NCI-H748 treated with DMSO at 0.1 percent for 48 hours (cell line): ENCODE measurements at regions not wholly inside any gene's neighbourhood (a gene's known extent, or its start where the extent isn't known, plus 50 kb on each side); places are given as distances from the start of the nearest gene placed in this dataset.
A peak's percentile ranks its signal among the peaks of the same experiment; 100 is the strongest.

Experiments
- DNase-seq: peaks from one replicate; lab custom pipeline; 2025; lab: John Stamatoyannopoulos, UW

DNA sequence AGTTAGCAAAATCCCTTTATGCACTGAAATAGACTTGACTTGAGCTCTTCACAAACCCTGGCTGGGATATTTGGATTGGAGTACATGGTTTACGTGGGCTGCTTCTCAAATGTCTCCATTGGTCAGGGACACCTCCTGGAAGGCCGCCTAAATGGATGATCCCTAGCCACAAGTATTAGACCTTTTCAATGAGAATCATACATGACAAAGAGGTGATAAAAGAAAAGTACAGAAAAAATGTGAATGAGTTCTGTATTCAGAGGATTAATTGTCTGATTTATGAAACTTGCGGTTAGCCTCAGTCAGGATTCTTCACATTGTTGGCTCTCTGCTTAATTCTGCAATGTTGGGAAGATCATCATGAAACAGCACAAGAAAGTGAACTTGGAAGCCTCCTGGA lies 752.8 kb upstream of the ADAMTS16 start:
- DNase-seq: no peak

DNA sequence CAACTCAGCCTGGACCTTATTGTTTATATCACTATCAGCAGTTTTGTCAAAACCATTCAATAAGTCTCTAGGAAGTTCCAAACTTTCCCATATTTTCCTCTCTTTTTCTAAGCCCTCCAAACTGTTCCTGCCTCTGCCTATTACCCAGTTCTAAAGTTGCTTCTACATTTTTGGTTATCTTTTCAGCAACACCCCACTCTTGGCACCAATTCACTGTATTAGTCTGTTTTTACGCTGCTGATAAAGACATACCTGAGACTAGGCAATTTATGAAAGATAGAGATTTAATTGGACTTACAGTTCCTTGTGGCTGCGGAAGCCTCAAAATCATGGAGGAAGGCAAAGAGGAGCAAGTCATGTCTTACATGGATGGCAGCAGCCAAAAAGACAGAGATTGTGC lies 744.4 kb upstream of the ADAMTS16 start:
- DNase-seq: no peak

DNA sequence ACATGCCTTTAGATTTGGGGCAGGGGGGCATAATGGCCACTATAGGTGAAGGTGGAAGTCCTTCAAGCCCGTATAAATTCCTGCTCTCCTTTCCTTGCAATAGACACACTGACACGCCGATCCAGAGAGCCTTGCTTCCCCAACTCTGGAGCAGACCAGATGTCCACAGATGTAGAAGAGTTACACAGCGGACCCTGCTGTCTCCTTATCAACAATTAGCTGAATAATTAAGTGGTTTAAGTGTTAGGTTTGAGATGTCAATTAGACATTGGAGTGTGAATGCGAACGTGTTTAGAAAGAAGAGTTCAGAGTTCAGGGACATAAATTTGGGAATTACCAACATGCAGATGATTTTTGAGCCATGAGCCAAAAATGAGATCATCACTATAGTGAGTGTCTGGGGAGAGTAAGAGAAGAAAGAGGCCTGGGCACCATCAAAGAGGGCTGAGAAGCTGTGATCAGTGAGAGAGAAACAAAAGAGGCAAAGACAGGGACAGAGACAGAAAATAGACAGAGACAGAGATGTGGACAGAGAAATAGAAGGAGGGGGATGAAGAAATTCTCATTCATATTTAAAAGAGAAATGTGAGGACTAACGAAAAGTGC lies 734.4 kb upstream of the ADAMTS16 start:
- no peak for DNase-seq

DNA sequence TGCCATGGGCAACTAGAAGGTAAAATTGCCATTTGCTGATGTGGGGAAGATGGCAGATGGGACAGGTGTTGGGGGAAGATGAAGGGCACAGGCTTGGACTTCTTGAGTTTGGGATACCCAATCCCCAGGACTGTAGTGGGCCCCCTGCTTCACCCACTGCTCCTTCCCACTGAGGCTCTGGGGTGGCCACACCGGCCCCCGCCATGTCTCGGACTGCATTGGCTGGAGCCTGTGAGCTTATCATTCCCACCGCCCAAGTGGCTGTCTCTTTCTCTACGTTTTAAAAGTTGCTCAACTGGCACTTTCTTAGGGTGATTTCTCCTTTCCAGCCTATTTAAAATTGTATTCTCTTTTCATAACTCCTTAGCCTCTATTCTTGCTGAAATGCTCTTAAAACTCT lies 730.0 kb upstream of the ADAMTS16 start:
- DNase-seq: no peak

DNA sequence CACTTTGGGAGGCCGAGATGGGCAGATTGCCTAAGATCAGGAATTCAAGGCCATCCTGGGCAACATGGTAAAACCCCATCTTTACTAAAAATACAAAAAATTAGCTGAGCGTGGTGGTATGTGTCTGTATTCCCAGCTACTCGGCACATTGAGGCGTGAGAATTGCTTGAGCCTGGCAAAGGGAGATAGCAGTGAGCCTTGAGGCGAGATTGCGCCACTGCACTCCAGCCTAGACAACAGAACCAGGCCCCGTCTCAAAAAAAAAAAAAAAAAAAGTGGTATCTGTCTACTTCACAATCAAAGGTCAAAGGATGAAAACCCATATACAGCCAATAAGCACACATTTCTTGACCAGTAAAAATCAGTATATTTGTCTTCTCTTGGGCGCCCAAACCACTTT lies 728.5 kb upstream of the ADAMTS16 start:
- DNase-seq: no peak

DNA sequence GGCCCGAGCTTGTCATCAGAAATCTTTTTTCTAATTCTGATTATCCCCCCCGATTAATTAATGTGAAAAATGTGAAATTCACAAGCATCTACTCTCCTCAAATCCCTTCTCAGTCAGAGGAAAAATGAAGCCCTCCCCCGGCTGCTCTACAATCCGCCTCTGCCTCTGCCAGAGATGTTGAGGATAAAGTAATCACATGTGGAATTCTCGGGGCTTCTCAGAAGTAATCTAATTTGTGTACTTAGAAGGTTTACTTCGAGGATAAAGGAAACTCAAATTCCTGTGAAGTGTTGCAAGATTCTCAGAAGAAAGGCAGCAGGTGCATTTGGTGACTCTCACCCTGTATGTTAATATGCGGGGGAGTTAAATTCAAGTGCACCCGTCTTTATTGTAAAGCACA lies 726.1 kb upstream of the ADAMTS16 start:
- DNase-seq: no peak

DNA sequence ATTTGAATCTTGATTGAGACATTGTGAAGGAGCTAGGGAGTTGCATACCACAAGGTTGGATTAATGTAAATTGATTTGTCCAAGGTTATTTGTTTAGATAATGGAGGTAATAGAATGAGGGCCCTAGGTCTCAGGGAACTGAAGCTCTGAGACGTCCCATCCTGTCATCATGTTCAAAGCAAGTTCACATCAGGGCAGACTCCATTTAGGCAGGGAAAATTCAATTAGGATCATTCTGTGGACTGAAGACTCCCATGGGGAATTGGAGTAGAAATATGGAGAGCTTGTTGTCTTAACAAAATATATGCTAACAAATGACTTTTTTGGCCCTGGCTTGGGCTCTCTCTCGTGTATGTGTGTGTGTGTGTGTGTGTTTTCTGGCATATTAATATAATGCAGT lies 722.0 kb upstream of the ADAMTS16 start:
- DNase-seq: no peak

DNA sequence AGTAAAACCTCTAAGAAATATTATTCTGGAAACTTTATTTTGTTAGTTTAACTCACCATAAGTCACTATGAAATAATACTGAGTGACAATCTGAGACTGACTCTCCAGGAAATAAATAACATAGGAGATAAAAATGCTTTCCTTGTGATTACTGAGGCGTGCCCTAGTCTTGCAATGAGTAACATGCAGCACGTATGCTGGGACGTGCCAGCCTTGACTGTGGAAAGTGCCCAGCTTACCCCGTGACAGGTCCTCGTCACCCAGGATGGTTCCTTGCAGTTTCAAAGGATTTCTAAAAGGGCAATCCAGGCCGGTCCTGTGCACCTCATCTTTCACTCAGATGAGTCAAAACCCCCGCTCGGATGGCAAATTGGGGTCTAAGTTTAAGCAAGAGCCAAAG lies 720.8 kb upstream of the ADAMTS16 start:
- DNase-seq: no peak

DNA sequence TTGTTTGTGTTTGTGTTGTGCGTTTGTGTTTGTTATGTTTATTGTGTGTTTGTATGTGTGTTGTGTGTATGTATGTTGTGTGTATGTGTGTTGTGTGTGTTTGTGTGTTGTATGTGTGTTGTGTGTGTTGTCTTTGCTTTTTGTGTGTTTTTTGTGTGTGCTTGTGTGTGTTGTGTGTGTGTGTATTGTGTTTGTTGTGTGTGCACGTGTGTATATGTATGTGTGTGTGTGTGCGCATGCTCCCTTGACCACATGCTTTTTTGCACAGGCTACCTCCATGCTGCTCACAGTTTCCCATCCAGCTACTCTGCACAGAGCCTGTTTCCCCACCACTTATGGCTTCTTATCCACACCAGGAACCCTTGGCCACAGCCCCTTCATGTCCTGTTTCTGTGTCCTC lies 720.0 kb upstream of the ADAMTS16 start:
- DNase-seq: no peak

DNA sequence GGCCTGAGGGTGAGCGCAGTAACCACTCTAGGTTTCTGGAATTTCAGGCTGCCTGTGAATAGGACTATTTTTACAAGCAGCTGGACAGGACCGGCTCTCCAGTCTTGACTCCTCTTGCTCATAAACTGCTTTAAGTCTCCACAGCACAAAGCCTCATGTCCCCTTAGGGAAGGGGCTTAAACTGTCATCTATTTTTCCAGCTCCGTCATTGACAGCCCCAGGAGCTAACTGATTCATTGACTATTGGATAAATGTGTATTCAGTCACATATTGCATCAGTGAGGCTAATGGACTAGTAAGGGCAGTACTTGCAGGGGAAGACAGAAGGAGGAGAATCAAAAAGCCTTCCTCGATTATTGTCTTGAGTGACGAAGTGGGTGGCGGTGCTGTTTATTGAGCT lies 719.4 kb upstream of the ADAMTS16 start:
- no peak for DNase-seq

DNA sequence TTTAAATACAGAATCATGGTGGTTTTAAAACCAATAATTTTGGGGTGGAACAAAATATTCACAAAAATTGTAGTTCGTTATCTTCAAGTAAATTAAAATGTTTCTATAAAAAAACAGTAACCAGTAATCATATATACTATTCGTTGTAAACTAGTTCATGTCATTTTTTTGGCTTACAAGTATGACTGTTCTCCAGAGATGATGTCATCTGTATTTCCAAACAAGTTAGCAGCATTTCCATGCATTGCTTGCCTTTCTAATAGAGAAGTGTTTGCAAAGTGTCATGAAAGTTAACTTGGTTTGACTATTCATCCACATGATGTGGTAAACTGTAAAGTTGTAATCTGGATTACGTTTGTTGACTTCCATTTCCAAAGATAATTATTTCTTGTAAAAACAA lies 717.9 kb upstream of the ADAMTS16 start:
- no peak for DNase-seq

DNA sequence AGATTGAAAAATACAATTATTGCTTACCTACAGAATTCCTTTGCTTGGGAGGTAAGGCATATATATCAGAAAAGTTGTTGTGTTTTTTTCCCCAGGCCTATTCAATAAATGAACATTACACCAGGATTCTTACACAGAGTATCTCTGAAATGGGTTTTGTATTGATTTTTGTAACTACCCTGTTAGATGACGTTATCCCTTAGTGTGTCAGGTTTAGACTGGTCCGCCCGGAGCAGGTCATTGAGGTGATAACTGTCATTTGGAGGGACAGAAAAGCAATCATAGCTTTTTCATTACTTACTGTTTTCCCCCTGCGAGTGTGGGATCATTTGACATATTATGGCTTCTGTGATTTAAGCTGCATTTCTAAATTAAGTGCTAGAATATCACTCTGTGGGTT lies 715.2 kb upstream of the ADAMTS16 start:
- DNase-seq: no peak

DNA sequence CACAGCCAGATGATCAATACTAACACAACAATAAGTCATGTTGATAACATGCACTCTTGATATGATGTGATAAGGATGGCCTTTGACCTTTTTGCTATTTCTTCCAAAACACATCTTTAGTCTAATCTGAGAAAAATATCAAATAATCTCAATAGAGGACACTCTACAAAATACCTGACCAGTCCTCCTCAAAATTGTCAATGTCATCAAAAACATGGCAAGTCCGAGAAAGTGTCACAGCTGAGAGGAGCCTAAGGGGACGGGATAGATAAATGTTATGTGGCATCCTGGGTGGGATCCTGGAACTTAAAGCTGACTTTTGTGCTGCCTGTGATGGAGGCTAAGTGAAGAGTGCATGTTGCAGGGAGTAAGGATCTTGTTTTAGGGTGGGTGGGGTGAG lies 699.6 kb upstream of the ADAMTS16 start:
- DNase-seq: no peak

DNA sequence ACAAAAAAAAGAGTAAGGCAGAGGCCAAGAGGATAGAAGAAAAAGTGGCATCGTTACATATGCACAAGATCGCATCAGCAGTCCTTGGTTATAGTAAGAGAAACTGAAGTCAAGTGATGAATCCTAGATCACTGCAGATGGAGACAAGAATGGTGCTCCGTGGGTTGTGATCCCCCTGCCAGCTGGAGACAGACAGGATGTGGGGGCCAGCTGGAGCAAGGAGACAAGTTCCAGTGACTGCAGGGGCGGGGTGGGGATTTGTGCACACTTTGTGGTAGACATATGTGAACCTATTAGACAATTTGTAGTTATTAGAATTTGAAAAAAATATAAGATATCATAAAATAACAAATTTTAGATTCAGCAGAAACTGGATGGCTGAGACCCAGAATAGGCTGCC lies 697.9 kb upstream of the ADAMTS16 start:
- DNase-seq: no peak

DNA sequence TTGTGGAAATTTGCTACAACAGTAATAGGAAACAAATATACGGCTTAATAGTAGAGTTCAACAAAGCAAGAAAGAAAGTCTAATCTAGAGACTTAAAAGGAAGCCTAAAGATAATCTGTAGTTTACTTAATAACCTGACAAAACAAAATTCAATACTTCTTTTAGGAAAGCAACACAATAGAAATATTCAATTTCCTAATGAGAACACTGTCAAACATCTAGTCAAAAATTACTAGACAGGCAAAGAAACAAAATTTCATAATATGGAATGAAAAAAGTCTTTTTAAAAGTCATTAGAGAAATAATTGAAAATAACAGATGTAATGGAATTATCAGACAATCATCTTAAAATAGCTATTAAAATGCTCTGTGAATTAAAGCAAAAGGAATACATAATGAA lies 692.5 kb upstream of the ADAMTS16 start:
- no peak for DNase-seq

DNA sequence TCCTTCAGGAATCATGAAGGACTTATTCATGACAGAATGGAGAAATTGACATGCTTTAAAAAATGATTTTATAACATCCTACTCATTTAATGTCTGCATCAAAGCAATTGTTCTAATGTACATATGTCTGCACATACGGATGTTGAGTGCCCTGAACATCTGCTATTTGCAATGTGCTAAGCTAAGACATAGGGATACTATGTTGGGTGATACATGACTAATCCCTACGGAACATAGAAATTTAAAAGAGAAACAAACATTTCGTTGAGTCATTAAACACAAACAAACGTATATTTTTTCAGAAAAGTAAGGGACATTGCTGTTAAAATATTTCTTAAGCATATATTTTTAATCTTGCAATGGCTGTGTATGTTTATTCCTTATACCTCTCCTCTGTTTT lies 686.5 kb upstream of the ADAMTS16 start:
- DNase-seq: no peak

DNA sequence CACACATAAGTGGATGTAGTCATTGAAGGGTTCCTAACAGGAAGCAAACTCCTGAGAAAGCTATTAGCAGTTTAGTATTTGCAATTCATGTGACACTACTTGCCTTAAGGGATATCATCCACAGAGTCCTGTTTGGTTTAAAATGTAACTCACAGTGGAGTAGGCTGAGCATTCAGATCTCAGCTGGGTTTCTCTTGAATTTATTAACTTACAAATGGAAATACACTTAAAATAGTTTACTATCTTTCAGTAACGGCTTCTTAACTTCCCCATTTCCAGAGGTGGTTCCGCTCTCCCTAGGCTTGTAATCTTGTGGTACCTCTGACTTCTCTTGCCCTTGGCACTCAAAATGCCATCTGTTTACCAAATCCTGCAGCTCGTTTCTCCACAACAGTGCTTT lies 660.7 kb upstream of the ADAMTS16 start:
- no peak for DNase-seq

DNA sequence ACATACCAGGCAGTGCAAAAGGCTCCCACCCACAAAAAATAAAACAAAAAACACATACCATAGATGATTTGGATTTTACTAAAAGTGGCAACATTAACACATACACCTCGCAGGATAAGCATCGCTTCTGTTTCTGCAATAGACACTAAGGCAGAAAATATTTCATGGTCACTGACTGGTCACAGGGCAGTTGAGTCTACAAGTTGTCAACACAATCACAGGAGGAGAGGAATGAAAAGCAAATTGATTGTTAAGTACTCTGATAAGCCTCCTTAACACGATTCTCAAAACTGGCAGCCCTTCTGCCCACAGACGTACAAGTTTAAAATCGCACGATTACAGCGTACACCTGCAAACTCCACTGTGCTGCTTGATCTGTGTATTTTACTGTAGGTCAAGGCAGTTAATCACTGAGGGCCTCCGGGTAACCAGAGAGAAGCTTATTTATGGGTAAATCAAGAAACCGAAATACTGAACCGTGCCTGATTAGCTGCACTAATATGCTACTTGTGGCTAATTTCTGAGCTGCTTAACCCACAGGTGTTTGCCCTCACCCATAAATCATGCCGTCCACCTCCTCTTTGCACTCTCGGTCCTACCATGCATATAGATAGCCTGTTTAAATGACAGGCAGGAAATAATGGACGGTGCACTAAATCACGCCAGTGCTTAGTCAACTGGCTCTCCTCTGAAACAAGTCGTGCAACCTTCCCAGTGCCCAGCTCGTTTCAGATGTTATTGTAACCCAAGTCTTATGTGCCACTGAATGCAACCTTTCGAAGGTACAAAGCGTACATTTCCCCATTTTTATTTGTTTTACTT lies 659.4 kb upstream of the ADAMTS16 start:
- peak; percentile 67 for DNase-seq

DNA sequence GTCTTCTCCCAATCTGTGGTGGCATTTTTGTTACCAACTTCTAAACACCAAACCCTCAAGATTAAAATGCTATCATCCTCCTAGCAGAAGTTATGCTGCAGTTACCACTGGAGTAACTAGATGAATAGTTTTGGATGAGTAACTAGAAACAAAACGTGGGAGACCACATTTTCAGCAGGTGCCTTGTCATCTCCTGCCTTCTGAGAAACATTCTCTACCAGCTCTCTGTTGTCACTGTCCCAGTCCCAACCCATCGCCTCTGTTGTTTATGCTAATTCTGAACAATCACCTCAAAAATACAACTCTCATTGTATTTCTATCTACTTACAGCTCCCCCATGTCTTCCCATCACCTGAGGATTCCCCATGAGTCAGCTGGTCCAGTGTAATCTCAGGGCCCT lies 652.5 kb upstream of the ADAMTS16 start:
- DNase-seq: no peak

DNA sequence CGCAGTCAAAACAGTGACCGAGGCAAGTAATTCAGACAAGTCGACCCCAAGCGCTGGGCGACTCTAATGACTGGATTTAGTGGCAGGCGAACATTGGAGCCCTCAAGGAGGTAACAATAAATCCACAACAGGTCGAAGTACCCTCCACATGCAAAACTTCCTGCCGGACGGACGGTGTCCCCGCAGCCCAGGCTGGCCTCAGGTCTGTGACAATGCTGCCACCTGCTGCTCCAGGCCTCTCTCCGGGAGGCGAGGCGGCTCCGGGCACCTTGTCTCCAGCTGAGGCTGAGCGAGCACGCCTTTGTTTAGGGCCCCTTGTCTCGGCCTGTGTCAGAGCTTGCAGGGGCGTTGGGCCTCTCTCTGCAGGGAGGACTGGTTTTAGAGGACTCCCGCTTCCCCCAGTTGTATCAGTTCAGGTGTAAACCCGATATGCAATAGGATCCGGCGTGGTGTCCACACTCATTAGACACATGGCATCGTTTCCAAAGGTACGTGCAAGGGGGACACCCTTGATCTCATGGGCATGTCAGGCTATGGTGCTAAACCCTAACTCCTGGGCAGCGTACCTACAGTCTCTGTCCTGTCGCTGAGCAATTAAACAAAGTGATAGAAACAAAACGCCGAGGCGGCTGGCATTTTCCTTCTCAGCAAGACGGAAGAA lies 628.0 kb upstream of the ADAMTS16 start:
- DNase-seq: no peak

DNA sequence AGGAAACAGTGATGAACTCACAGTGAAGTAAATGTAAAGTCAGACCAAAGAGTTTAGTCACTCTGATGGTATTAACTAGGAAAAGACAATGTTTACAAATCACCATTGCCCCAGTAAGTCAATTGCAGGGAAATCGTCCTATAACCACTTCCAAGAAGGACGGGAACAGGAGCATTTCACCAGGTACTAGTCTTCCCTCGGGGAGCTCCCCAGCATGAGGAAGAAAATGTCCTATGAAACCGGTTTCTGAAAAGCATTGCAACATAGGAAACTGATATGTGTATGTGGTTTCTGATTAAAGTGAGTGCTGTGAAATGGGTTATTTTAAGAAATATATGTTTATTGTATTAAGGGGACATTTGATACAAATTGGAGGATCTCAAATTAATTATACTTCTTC lies 626.7 kb upstream of the ADAMTS16 start:
- no peak for DNase-seq

DNA sequence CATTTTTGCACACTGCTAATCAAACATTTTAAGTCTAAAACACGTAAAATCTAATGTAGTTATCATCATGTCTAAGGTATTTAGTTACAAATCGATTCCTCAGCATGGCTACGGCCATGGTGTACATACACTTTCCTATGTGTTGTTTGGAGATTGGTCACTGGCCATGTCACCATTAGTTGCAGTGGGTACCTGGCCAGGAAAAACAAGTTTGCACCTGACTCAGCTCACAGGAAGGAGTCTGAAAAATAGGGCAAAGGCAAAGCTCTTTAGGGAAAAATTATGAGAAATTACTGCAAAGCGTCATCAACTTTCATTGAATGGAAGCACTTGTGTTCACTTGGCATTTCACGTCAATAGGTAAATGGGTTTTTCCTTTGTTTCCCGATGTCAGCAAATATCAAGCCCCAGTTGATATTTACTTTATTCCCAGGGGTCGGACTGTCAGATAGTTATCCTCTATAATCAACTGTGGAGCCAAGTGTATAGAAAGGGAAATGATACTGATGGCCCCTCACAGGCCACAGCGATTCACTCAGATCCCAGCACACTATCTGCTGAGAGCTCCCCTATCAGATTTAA lies 626.0 kb upstream of the ADAMTS16 start:
- peak; percentile 100 for DNase-seq
